Ammon's horn (tissue), 1 donor: ENCODE measurements at regions not wholly inside any gene's neighbourhood (a gene's known extent, or its start where the extent isn't known, plus 50 kb on each side); places are given as distances from the start of the nearest gene placed in this dataset.
"Not testable (repeated sequence)": the region's sequence is repeated elsewhere in the genome, so short reads cannot be mapped to it uniquely, and the experiment has no call there.

ENCODE experiments used
- DNase-seq: peaks from one replicate; pipeline ENCODE4 v3.0.0-alpha.2; 2016; ENCODE audit warnings: low spot score

DNA sequence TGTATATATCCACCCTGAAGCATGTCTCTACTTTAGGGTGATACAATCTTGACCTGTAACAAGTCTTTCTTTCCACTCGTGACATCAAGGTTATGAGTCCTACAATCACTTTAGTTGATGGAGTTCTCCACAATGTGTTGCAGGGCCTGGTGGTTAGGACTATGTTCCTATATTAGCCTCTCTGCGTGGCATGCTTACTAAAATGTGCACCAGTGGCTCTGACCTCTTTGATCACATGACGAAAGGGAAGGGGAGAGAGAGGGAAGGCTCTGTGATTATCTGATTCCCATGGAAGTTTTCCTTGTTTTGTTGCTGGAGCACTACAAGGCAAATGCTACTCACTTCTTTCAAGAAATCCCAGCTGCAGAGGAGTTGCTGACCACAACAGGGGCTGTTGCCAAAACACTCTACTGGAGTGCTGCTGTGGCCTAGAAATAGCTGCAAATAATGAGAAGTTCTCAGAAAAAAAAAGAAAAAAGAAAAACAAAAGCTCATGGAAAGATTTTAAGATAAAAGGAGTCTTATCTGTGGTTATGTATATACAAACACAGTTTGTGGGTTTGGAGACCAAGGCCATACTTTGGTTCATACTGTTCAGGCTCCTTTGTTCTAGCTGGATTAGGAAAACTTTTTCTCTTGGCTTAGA, 272.8 kb upstream of the MMADHC start:
- DNase-seq = peak; percentile 37

DNA sequence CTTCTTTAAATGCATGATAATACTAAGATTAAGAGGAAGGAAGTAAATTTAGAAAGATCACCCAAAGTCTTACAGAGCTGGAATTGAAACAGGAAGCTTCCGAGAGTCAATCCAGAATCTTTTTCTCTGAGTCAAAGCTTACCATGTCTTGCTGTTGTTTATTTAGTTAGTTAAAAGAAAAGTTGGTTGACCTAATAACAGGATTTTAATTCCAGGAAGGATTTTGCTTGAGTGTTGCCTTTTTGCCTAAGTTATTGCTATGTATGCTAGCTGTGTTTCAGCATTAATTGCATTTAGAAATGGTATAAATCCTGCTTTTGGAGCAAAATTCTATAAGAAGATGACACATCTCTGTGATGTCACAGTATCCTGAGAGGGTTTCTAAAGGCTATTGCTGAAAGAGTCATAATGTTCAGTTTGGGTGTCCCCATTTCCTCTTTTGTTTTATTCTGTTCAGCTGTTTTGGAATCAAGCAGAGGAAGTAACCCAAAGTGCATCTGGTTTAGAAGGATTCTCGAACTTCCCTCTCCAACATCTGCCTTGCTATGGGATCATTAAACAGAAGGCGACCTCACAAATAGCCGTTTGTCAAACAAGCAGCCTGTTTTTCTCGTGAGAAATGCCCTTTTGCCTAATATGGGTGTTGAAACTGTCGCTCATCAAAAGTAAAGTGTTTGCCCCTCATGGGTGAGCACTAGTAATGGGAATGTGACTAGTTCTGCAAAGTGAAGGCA, 271.5 kb upstream of the MMADHC start:
- peak; percentile 45 for DNase-seq

DNA sequence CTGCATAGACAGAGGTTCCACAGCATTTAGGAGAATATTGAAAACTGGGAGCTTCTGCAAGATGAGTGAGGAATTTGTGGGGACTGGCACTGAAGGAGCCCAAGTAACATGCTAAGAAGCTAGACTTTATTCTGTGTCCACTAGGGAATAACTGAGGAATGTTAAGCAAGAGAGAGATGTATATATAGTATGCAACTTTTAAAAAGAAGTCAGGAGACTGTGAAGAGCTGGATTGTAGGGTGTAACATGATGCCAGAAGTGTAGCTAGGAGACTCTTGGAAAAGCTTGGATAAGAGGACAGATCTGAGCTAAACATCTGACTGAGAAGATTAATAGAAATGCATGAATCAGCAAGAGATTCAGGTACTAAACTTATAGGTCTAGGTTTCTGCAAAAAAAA, 270.6 kb upstream of the MMADHC start:
- DNase-seq = no peak

DNA sequence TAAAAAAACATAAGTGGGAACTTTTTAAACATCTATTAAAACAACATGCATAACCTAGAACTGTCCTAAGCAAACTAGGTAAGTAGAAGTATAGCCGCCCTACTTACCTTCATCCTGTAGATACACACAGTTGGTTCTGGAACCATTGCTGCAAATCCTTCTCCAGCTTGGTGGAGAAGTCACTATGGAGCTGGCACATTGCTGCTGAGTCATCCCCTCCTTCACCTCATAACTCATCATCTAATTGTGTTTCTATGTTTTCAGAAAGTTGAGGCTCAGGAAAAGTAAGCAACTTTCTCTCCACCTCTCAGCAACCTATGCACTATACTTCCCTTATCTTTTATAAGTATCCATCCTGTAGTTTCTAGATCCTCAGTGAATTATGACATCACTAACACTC, 269.8 kb upstream of the MMADHC start:
- no peak for DNase-seq

DNA sequence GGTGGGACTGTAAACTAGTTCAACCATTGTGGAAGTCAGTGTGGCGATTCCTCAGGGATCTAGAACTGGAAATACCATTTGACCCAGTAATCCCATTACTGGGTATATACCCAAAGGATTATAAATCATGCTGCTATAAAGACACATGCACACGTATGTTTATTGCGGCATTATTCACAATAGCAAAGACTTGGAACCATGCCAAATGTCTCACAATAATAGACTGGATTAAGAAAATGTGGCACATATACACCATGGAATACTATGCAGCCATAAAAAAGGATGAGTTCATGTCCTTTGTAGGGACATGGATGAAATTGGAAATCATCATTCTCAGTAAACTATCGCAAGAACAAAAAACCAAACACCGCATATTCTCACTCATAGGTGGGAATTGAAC, 268.3 kb upstream of the MMADHC start:
- not testable (repeated sequence) for DNase-seq

DNA sequence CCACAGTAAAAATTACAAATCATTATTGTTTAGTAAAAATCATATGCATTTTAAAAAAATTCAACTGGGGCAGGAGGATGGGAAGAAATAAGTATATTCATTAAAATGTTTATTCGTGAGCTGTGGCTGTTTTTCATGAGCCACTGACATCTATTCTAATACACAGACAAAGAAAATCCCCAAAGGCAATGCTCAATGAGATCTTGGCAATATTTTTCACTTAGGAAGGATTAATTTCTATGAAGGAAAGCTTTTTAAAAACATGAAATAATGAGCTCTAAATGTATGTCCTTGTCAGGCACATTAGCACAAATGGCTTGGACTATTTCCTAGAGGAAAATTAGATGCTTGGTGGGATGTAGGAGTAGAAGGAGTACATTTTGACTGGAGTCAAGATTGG, 262.0 kb upstream of the MMADHC start:
- DNase-seq = no peak

DNA sequence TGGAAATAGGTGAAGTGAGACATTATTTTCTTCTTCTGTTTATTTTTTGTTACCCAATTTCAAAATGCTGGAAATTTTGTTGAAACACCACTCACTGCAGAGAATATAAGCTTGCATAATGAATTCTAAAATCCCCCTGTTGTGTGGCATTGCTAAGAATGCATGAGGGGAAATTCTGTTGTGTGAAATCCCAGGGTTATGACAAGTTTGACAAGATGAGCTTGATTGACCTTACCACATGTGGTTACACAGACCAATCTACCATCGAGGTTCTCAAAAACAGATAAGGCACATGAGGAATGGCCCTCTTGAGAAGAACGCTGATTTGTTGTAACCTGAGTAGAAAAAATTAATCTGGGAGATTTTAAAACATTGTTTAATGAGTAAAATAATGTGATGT, 261.6 kb upstream of the MMADHC start:
- no peak for DNase-seq

DNA sequence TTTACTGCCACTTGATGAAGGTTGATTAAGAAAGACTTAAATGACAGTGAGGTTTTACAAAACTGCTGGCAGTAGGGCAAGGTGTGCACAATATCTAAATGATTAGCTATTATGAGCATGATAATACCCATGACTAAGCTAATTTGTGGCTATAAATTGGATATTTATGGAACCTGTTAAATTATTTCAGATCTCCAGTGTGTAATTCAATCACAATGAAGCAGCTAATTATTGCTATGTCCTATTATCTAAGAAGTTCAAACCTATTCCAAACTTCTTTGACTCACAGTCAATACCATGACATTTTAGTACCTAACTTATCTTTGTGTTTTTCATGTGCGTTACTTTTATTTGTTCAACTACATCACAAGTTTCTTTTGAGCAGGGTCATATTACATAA, 253.8 kb upstream of the MMADHC start:
- DNase-seq = no peak

DNA sequence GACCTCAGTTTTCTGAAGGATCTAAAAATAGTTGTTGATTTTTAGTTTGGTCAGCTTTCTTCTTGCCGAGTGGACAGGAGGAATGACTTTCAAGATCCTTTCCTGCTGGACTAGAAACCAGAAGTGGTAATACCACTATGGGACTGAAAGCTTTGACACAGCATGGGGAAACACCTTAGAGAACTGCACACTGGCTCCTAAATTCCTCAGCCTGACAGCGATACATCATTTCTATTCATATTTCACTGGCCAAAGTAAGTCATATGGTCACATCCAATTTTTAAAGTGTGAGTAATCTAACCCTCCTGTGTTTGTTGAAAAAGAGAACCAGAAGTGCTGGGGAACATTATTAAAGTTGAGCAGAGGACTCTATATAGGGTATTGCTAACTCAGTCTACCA, 244.7 kb upstream of the MMADHC start:
- peak; percentile 5 for DNase-seq

DNA sequence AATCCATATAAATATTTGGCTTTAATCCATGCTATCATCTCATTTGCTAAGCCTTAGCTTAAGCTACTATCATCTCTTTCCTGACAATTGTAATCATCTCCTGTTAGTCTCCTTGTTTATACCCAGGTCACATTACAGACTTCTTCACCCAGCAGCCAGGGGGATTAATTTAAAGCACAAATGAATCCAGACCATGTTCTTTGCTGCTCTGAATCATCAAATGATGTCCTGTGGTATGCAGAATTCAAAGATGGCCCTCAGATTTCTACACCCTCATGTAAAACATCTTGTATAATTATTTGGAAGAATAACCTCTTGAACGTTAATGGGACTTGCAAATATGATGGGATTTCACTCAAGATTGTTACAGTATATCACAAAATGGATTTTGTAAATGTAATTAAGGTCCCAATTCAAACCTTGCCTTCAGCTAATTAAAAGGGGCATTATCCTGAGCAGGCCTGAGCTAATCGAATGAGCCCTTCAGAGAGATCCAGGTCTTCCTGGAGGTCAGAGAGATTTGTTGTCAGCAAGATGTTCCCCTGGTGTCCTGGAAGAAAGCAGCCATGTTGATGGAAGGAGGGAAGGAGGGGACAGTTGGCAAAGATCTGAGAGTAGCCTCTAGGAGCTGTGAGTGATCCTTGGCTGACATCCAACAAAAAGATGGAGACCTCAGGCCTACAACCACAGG, 241.1 kb upstream of the MMADHC start:
- no peak for DNase-seq

DNA sequence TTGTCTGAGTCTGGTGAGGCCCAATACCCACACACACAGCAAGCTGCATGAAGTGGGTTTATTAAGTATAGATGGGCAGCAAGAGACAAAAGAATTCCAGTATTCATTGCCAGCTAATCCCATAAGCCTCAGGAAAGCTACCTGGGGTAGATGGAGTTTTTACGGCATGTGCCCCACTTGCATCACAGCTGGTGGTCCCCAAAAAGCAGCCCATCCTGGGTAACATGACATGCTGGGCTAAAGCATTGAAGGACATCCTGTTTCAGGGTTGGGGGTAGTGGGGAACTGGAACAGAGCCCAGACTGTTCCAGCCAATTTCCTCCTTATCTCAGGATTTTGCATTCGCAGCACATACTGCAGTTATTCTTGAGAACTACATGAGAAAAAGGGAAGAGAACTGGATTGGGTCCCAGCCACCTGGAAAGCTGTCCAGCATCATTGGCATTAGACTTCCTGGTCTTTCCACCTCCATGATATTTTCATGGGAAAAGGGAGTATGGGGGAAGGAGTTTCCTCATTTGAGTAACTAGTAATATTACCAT, 240.1 kb upstream of the MMADHC start:
- peak; percentile 17 for DNase-seq

DNA sequence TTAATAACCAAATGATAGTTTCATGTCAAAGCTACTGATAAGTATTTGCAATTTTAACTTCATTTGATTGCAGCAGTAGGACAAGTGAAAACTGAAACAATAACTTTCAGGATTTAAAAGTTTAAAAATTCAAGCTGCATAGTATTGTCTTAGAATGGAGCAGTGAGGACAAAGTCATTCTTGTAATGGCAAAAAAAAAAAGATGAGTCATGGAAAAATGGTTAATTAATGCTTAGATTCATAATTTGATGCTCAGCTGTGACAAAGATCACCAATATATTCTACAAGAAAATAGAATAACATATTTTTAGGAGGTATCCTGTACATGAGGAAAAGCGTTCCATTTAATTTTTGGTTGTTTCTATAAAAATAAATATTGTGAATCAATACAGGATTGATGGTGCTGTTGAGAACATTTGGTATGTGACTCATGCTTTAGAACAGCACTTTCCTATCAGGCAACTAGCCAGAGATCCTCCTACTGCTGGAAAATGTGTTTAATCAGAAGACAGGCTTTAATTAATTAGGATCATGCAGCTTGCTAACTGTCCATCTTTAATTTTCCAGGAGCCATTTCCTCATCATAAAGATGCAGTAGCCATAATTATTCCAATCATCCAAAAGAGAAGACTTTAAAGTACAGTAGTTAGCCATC, 239.0 kb upstream of the MMADHC start:
- DNase-seq = peak; percentile 53

DNA sequence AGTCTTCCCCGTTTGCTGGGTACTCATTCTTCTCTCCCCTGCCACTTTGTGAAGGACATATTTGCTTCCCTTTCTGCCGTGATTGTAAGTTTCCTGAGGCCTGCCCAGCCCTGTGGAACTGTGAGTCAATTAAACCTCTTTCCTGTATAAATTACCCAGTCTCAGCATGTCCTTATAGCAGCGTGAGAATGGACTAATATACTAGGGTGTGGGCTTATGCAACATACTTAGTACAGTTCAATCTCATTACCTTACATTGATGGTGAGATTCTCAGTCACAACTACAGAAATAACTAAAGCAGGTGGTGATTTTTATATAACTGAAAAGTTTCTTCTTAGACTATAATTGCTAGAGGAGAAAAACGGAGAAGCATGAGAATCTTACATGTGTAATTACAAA, 237.9 kb upstream of the MMADHC start:
- no peak for DNase-seq

DNA sequence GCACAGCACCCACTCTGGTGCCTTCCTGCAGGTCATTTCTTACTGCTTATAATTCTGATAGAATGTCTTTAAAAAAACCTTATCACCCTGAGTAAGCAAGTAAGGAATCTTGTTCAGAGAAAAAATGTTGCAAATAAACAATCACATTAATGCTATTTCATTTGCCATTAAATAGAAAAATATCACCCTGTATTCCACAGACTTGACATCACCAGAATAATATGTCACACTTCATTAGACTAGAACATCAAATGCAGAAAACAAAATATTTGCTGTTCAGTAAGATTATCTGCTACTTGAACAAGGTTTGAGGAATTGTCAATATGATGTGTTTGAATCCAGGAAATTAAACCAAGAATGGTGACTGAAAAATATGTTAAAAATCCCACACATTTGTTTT, 236.6 kb upstream of the MMADHC start:
- DNase-seq = no peak

DNA sequence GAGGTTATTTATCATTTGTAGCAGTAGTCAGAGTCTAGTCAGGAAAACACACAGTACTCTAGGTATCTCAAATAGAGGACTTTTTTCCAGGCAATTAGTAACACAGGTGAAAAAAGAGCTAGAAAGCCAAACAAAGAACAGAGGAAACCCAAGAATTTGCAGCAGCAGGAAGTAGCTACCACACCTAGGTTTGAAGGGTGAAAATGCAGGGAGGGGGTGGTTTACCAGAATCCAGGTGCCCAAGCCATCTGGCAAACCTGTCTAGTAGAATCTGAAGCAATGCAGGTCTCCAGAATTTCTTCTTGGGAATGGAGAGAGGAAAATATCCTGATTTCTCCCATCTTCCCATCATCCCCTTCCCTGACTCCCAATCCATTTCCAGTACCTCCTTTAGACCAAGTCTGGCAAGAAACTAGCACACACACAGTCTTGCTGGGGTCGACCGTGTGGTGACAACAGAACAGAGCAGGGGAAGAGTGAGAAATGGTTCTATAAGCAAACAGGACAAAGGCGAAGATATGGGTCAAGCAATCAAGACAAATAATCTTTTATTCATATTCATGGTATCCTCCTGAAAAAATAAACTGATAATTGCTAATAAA, 231.9 kb upstream of the MMADHC start:
- DNase-seq = no peak

DNA sequence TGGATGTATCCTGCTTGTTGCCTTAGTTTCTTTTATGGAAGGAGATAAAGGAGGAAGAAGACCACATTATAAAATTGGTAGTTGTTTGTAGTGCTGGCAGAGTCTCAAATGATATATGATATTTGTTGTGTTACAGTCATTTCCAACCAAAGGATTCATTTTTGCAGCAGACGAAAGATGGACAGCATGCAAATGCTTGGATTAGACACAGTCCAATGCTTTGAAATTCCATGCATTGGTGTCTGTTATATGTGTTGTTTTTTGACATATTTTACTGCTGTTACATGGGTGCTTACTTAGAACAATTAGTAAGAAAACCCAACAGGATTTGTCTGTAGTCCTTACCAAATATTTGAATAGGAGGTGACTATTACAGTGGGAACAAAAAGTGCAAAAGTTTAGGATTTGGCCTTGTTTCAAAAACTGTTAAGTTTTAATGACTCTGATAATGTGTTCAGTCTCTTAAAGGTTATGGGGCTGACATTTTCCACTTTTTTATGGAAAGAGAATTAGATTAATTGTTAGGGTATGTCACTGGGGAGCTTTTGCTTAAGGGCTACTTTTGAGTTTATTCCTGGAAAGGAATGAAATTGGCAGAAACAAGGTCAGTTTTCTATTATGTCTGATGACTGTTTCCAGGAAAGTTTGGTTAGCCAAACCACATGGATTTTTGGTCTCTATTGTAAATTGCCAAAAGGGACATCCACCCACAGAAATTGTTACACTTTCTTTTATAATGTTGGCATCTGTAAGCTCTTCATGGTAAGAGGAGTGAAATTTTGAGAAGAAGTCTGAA, 229.4 kb upstream of the MMADHC start:
- DNase-seq = no peak

DNA sequence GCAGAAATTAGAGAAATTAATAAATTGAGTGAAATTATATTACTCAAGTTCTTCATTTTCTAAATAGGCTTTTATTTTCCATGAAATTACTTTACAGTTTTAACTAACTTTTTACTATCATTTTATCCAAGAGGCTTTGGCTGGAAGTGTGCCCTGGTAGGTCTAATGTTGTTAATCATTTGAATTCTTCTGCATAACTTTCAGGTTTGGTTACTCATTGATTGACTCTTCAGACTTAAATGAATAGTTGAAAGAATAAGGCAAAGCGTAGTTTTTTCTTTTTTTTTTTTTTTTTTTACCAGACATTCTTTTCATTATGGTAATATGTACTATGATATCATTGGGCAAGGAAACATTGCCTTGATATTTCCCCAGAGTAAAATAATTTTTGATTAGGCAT, 228.4 kb upstream of the MMADHC start:
- DNase-seq = no peak

DNA sequence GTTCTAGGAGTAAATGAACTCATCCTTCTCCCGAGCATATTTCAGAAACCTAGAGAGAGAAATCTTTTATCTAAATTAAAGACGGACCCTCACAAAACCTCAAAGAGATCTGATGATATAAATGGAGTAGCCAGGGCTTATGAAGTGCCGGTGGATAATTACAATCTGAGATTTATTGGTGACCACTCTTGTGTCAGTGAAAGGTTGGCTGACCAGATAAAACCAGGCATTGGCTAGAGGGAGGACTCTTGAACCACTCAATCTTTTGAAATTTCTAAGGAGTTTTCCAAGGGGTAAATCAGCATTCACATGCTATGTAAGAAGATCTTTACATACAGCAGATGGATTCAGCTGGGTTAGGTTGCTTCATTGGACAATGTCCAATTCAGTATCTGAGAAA, 227.3 kb upstream of the MMADHC start:
- no peak for DNase-seq

DNA sequence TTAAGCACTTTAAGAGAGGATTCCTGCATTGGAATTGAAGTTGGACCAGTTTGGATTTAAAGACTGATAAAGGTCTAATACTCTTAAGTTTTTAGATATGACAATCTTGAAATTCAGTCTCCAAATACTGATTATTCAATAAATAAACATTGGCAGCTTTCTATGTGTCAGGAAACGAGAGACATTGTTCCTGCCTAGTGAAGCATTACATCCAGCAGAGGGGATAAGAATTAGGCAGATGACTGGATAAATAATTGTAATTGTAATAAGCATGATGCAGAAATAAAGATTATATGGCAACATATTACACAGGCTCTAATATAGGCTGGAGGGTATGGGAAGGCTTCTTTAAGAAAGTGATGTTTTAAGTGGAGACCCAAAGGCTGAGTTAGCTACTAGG, 226.5 kb upstream of the MMADHC start:
- DNase-seq = no peak

DNA sequence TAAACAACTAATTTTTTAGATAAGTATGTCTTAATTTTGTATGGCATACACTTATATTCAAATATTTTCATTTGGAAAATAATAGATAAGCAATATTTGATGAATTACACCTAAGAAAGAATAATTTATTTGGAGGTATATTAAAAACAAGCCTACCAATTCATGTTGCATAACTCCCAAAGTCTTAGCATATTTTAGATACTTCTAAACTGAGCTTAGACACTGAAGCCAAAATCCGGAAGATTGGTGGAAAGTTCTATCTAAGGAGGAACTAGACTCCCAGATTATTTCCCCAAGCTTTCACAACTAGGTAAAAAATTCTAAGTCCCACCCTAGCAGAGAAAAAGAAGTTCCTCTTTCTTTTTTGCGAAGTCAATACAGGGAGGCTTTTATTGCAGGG, 221.0 kb upstream of the MMADHC start:
- DNase-seq = peak; percentile 8

DNA sequence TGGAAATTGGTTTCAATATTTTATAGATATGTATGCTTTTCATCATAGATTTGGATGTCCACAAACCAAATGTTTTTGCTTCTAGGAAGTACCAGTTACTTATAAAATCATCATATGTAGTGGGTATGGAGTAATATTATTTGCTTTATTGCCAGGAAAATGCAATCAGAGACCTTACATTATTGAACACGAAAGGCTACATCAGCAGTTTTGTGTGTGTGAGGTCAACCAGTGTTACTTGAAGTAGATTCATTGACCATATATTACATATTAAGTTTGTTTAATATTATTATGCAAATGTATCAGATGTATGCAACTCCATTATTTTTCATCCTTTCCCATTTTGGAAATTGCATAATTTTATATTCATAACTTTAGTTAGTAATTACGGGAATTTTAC, 219.1 kb upstream of the MMADHC start:
- DNase-seq = no peak
